Keratinocyte (primary cell): ENCODE measurements at regions not wholly inside any gene's neighbourhood (a gene's known extent, or its start where the extent isn't known, plus 50 kb on each side); places are given as distances from the start of the nearest gene placed in this dataset.

Experiments
- DNase-seq: peaks from one replicate; pipeline ENCODE4 v3.0.0-alpha.2; 2011; ENCODE audit warnings: low read depth, missing footprints, low spot score
- FAIRE-seq: peaks from 2 replicates; lab custom pipeline; 2011; peaks lifted over from hg19 to GRCh38; lab: Jason Lieb, UNC
- H2AFZ ChIP-seq: 2 replicates; pipeline ENCODE4 v1.6.0; 2012; ENCODE audit warnings: low read length, control low read depth, inconsistent platforms; ENCODE audit not compliant: control insufficient read depth
- H3K27ac ChIP-seq: 2 replicates; pipeline ENCODE4 v1.5.1; 2011; ENCODE audit warnings: low read length; ENCODE audit not compliant: control insufficient read depth, insufficient read depth
- H3K27me3 ChIP-seq: 3 replicates; pipeline ENCODE4 v1.6.0; 2011; ENCODE audit warnings: low read length; ENCODE audit not compliant: control insufficient read depth, insufficient read depth; ENCODE audit errors: extremely low read depth
- H3K36me3 ChIP-seq, 2 experiments: 2 replicates in 1 of 2; 3 replicates in 1 of 2; pipeline ENCODE4 v1.5.1; 2011; ENCODE audit warnings: low read length in 2 of 2, mild to moderate bottlenecking in 1 of 2; ENCODE audit not compliant: control insufficient read depth in 2 of 2, insufficient read depth in 2 of 2; ENCODE audit errors: extremely low read depth in 1 of 2
- H3K4me1 ChIP-seq: 3 replicates; pipeline ENCODE4 v1.5.1; 2011; ENCODE audit warnings: low read length; ENCODE audit not compliant: control insufficient read depth, insufficient read depth; ENCODE audit errors: extremely low read depth
- H3K4me2 ChIP-seq: 3 replicates; pipeline ENCODE4 v1.6.0; 2011; ENCODE audit warnings: low read depth, low read length; ENCODE audit not compliant: control insufficient read depth, insufficient read depth; ENCODE audit errors: extremely low read depth
- H3K4me3 ChIP-seq, 3 experiments: fragments of 200-600 bp in 1 of 3; sonication (generic) in 1 of 3; 2 replicates in 2 of 3; 3 replicates in 1 of 3; pipeline ENCODE4 v1.5.1; 2011 to 2016; ENCODE audit warnings: low read length in 3 of 3, mild to moderate bottlenecking in 3 of 3, control low read depth in 2 of 3, inconsistent platforms in 1 of 3, low read depth in 1 of 3, mixed read lengths in 1 of 3, mixed run types in 1 of 3, moderate library complexity in 1 of 3; ENCODE audit not compliant: control insufficient read depth in 2 of 3, insufficient read depth in 2 of 3; ENCODE audit errors: extremely low read depth in 1 of 3
- H3K79me2 ChIP-seq: 2 replicates; pipeline ENCODE4 v1.6.0; 2012; ENCODE audit warnings: low read length; ENCODE audit not compliant: control insufficient read depth, insufficient read depth
- H3K9ac ChIP-seq: 3 replicates; pipeline ENCODE4 v1.6.0; 2011; ENCODE audit warnings: low read length; ENCODE audit not compliant: control insufficient read depth, insufficient read depth; ENCODE audit errors: extremely low read depth
- H3K9me1 ChIP-seq: 3 replicates; pipeline ENCODE4 v1.6.0; 2011; ENCODE audit warnings: low read length; ENCODE audit not compliant: control insufficient read depth, insufficient read depth; ENCODE audit errors: extremely low read depth
- H3K9me3 ChIP-seq: 2 replicates; pipeline ENCODE4 v1.5.1; 2012; ENCODE audit warnings: low read depth, low read length; ENCODE audit not compliant: control insufficient read depth
- H4K20me1 ChIP-seq: 3 replicates; pipeline ENCODE4 v1.6.0; 2011; ENCODE audit warnings: low read length; ENCODE audit not compliant: control insufficient read depth, insufficient read depth; ENCODE audit errors: extremely low read depth
- CTCF ChIP-seq, 3 experiments: IDR thresholded peaks in 1 of 3; conservative IDR thresholded peaks in 1 of 3; optimal IDR thresholded peaks in 1 of 3; 2 replicates in 2 of 3; 3 replicates in 1 of 3; pipeline versions ENCODE3 to v1.5.1; 2011; ENCODE audit warnings: low read length in 3 of 3, mild to moderate bottlenecking in 3 of 3, moderate library complexity in 2 of 3, control low read depth in 1 of 3, inconsistent platforms in 1 of 3; ENCODE audit not compliant: insufficient read depth in 2 of 3; ENCODE audit errors: extremely low read depth in 1 of 3
- EZH2 ChIP-seq: IDR thresholded peaks from one replicate; pipeline ENCODE4 v1.6.1; 2012; ENCODE audit warnings: inconsistent platforms, mild to moderate bottlenecking, low read length, moderate library complexity
- dilution Hi-C: fragments of 300-500 bp; cut with MboI; formaldehyde crosslinking; loops from one replicate; pipeline ENCODE4 v1.7.0; 2020; ENCODE audit warnings: low sequenced_read_pairs; ENCODE audit not compliant: extremely low pct_ligation_motif_present

DNA sequence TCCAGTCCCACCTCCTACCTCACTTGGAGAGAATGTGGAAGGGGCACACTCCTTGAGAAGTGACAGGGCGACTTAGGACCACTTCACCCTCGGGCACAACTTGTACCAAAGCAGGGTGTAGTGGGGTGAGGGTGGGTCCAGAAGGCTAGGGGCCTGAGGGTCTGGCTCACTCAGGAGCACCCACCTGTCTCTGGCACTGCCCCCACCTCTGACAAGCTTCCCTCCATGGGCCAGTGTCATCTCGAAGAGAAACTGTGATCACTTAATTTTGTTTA is 76.9 kb upstream of the OLFM1 start:
- Histone ChIP-seq H3K36me3 (no peaks in the 10 kb centered on the region), H3K4me3 (no peak overlapping the region), H3K9ac (no peak overlapping the region), H2AFZ (no peak overlapping the region), H3K9me1 (no peaks in the 10 kb centered on the region), H3K9me3 (no peaks in the 10 kb centered on the region), H3K4me1 (no peaks in the 10 kb centered on the region), H4K20me1 (no peaks in the 10 kb centered on the region), H3K4me2 (no peak overlapping the region), H3K27me3 (no peaks in the 10 kb centered on the region), H3K27ac (no peak overlapping the region), H3K79me2 (no peaks in the 10 kb centered on the region)
- FAIRE-seq, result no peak
- no peak for DNase-seq
- dilution Hi-C loops, result no loop called here
- no peak for TF ChIP-seq CTCF (optimal IDR thresholded peaks at IDR 0.05 in 1 of 3, IDR thresholded peaks at IDR 0.05 in 1 of 3, conservative IDR thresholded peaks at IDR 0.05 in 1 of 3; ENCODE audit: extremely low read depth in 1 of 3, insufficient read depth in 2 of 3, low read length in 3 of 3)
- TF ChIP-seq EZH2, result no peak

GRCh38 chr9:135010921-135011320 is 76.5 kb upstream of the OLFM1 start:
- Histone ChIP-seq H3K27me3 (no peaks in the 10 kb centered on the region), H3K79me2 (no peaks in the 10 kb centered on the region), H3K9me1 (no peaks in the 10 kb centered on the region), H3K27ac (no peak overlapping the region), H2AFZ (no peak overlapping the region), H3K4me2 (no peak overlapping the region), H3K9ac (no peak overlapping the region), H4K20me1 (no peaks in the 10 kb centered on the region), H3K36me3 (no peaks in the 10 kb centered on the region), H3K9me3 (no peaks in the 10 kb centered on the region), H3K4me1 (no peaks in the 10 kb centered on the region), H3K4me3 (no peak overlapping the region)
- FAIRE-seq (no peak), DNase-seq (no peak)
- dilution Hi-C loops, result no loop called here
- TF ChIP-seq EZH2, result no peak
- TF ChIP-seq CTCF (optimal IDR thresholded peaks at IDR 0.05 in 1 of 3, IDR thresholded peaks at IDR 0.05 in 1 of 3, conservative IDR thresholded peaks at IDR 0.05 in 1 of 3; ENCODE audit: extremely low read depth in 1 of 3, insufficient read depth in 2 of 3, low read length in 3 of 3), result no peak
